Left renal cortex interstitium (tissue), 4 donors: ENCODE measurements at regions not wholly inside any gene's neighbourhood (a gene's known extent, or its start where the extent isn't known, plus 50 kb on each side); places are given as distances from the start of the nearest gene placed in this dataset.
A peak's percentile ranks its signal among the peaks of the same experiment; 100 is the strongest.
"Not testable (repeated sequence)": the region's sequence is repeated elsewhere in the genome, so short reads cannot be mapped to it uniquely, and the experiment has no call there.

Experiments used
- DNase-seq, 4 donors: peaks; one replicate each; pipeline ENCODE4 v3.0.0-alpha.2; 2013; ENCODE audit warnings: low read depth in 4 of 4, low spot score in 2 of 4, missing footprints in 1 of 4

- no peak for DNase-seq
These were observed 112.1 kb downstream of the CENPF start for GRCh38 chr1:214715126-214715525.

DNA sequence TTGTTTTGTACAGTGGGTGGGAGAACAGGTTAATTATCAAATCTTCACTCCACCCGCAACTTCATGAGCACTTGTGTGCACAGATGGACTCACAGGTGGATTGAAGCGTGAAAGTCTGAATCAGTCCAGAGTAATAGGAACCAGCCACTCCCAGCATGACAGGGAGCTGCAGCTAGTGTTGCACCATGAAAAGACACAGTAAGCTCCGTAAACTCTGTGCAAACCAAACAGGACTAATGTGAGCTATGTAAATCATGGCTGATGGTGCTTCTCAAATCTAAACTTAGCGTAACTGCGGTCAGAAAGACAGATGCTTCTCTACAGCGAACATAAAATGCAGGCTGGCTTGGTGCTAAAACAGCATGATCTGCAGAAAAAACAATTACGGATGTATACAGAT lies 114.4 kb downstream of the CENPF start:
- DNase-seq: peak in 1 of 4 donors; percentile 18

- DNase-seq: no peak
These were observed 115.7 kb downstream of the CENPF start for GRCh38 chr1:214718724-214719123.

- no peak for DNase-seq
These were observed 116.2 kb downstream of the CENPF start for GRCh38 chr1:214719207-214719606.

GRCh38 chr1:214720561-214720960 lies 117.6 kb downstream of the CENPF start:
- no peak for DNase-seq

DNA sequence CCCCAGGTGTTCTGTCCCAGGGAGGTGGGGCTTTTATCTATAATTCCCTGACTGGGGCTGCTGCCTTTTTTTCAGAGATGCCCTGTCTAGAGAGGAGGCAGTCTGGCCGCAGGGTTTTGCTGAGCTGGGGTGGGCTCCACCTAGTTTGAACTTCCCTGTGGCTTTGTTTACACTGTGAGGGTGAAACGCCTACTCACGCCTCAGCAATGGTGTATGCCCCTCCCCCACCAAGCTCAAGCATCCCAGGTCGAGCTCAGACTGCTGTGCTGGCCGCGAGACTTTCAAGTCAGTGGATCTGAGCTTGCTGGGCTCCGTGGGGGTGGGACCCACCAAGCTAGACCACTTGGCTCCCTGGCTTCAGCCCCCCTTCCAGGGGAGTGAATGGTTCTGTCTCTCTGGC lies 124.3 kb downstream of the CENPF start:
- no peak for DNase-seq

DNA sequence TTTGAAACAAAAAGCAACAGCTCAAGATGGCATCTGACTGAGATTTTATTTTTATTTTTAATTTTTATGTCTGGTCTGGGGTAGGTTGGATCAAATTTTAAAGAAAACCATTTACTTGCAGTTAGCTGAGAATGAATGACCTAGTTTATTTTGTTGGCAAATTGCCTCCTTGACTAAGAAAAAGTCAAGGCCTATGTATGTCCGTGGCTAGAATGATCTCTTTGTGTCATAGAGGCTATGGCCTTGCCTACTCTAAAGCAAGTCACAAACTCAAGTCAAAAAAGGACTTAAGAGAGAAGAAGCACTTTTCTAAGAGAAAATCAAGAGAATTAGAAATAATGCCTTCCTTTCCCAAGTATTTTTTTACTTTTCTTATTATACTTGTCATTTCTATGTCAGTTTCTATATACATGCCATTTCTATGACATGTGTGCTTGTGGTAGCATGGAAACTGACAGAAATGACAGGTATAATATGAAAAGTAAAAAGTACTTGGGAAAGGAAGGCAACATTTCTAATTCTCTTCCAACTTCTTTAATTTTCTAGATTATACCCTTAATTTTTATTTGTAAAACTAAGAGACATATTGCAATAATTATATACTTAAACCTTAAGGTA lies 136.7 kb downstream of the CENPF start:
- DNase-seq: no peak

- no peak for DNase-seq
These were observed 137.5 kb downstream of the CENPF start for GRCh38 chr1:214740471-214740870.

- DNase-seq: peak in 1 of 4 donors; percentile 9
These were observed 144.1 kb downstream of the CENPF start for GRCh38 chr1:214747050-214747635.

GRCh38 chr1:214753236-214753852 lies 150.3 kb downstream of the CENPF start:
- no peak for DNase-seq

GRCh38 chr1:214761030-214761429 lies 158.0 kb downstream of the CENPF start:
- no peak for DNase-seq

GRCh38 chr1:214762902-214763301 lies 159.9 kb downstream of the CENPF start:
- DNase-seq: no peak

- no peak for DNase-seq
These were observed 161.5 kb downstream of the CENPF start for GRCh38 chr1:214764502-214764901.

DNA sequence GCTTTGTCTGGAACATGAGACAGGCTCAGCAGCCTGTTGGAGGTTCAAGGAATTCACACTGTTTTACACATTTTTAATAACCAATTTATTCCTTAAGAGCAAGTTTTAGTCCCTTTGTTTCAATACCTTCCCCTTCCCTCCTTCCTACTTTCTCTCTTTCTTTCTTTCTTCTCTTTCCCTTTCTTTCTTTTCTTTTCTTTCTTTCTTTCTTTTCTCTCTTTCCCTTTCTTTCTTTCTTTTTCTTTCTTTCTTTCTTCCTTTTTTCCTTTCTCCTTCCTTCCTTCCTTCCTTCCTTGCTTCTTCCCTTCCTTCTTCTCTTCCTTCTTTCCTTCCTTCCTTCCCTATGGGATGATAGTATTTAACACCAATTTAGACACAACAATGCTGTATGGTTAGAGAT lies 164.2 kb downstream of the CENPF start:
- no peak for DNase-seq

DNA sequence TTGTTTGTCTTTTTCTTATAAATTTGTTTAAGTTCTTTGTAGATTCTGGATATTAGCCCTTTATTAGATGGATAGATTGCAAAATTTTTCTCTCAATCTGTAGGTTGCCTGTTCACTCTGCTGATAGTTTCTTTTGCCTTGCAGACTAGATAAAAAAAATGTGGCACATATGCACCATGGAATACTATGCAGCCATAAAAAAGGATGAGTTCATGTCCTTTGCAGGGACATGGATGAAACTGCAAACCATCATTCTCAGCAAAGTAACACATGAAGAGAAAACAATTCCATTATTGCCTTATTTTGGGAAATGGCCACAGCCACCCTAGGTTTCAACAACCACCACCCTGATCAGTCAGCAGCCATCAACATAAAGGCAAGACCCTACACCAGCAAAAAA lies 166.7 kb downstream of the CENPF start:
- DNase-seq: not testable (repeated sequence)

- no peak for DNase-seq
These were observed 174.4 kb downstream of the CENPF start for GRCh38 chr1:214777364-214777763.

DNA sequence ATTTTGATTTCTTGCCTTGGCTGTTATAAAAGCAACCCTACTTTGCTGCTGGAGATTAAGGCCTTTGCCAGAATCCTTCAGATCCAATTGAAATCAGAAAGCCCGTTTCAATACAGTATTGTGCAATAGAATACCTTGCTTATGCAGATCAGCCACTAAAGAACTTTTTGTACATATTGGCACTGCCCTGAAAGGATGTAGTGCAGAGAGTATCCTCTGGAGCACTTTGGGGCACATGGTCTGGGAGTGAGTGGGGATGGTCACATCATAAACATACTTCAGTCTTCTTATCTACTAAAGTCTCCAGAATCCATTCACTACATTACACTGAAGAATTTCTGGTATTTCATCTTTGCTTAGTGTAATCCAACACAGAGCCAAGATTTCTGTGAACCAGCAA lies 189.0 kb downstream of the CENPF start:
- DNase-seq: no peak

DNA sequence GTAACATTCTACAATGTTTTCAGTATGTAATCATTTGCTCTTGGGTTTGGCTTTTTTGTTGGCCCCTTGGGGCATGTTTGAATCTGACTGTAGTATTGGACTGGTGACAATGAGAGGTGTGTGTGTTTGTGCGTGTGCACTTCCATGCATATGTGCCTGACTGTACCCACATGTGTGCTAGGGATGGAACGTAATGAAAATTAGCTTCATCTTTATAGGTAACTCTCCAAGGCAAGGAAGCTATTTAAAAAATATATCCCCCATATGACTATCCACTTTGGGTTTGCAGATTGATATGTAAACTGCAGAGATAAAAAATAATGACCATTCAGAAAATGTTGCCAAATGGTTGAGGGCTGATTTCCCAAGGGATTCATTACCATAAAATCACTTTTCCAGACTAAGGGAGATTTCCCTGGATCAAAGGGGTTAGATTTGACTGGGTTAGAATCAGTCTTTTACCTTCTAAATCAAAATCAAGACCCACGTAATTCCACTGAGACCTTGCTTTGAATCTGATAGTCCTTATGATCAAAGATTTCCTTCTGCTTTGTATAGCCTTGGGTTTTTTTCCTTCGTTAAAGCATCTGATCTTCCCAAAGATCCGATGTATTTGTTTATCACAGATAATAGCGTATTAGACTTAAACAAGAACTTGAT lies 189.7 kb downstream of the CENPF start:
- DNase-seq: no peak

DNA sequence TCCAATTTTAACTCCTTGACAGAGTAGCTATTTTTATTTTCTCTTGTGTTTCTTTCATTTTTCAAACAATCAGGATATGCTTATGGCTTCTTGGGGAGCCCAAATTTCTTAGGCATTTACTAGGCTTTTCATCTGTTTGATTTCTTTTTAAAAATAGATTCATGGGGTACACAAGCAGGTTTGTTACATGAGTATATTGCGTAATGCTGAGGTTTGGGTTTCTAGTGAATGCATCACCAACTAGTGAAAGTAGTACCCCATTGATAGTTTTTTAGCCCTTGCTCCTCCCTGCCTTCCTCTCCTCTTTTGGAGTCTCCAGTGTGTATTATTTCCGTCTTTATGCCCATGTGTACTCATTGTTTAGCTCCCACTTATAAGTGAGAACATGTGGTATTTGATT lies 190.7 kb downstream of the CENPF start:
- DNase-seq: no peak

- no peak for DNase-seq
These were observed 198.2 kb downstream of the CENPF start for GRCh38 chr1:214801191-214801590.

GRCh38 chr1:214808845-214809460 lies 206.0 kb downstream of the CENPF start:
- no peak for DNase-seq
